ENCODE measurements at regions not wholly inside any gene's neighbourhood (a gene's known extent, or its start where the extent isn't known, plus 50 kb on each side); places are given as distances from the start of the nearest gene placed in this dataset.

DNA sequence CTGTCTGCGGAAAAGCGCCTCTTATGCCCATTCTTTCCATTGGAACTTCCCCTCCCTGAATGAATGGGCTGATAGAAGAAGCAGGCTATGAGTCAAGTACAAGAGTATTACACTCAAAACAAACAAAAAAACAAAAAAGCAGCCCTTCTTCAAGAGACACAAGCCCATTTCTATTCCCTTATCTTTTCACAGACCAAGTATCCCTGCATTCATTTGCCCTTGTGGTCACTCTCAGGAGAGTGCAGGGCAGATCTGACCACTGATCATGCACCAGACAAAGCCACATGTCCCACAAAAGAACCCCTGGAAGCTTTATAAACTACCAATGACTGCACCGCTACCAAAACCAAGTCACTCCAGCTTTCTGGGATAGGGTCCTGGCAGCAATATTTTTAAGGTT, 262.5 kb upstream of the TAS2R1 start:
- no peak for DNase-seq (ENCODE audit: low read depth)
- H3K4me3 ChIP-seq (ENCODE audit: control insufficient read depth, low read depth, low read length), result no peak overlapping the region
- TF ChIP-seq, protein P1, sequence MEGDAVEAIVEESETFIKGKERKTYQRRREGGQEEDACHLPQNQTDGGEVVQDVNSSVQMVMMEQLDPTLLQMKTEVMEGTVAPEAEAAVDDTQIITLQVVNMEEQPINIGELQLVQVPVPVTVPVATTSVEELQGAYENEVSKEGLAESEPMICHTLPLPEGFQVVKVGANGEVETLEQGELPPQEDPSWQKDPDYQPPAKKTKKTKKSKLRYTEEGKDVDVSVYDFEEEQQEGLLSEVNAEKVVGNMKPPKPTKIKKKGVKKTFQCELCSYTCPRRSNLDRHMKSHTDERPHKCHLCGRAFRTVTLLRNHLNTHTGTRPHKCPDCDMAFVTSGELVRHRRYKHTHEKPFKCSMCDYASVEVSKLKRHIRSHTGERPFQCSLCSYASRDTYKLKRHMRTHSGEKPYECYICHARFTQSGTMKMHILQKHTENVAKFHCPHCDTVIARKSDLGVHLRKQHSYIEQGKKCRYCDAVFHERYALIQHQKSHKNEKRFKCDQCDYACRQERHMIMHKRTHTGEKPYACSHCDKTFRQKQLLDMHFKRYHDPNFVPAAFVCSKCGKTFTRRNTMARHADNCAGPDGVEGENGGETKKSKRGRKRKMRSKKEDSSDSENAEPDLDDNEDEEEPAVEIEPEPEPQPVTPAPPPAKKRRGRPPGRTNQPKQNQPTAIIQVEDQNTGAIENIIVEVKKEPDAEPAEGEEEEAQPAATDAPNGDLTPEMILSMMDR (IDR thresholded peaks at IDR 0.05; ENCODE audit: control insufficient read depth, insufficient read depth, low read depth, low read length, missing control alignments), result no peak

DNA sequence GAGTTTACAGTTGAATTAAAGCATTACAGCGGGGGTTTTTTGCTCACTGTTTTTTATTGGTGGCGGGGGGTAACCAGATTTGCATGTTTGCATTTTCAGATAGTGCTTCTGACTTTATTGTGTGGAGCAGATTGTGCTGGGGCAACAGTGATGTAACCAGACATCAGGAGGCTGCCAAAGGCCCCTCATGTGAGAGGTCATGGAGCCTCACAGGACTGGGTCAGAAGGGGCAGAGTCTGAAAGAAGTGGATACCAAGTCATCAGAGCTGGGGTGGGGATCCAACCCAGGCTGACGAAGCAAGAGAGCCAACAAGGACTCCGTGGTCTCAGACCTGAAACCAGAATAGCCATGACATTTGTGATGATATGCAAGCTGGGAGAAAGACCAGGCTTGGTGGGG, 259.4 kb upstream of the TAS2R1 start:
- H3K4me3 ChIP-seq (ENCODE audit: control insufficient read depth, low read depth, low read length), result no peak overlapping the region
- TF ChIP-seq, protein P1 (IDR thresholded peaks at IDR 0.05; ENCODE audit: control insufficient read depth, insufficient read depth, low read depth, low read length, missing control alignments), result no peak
- no peak for DNase-seq (ENCODE audit: low read depth)

DNA sequence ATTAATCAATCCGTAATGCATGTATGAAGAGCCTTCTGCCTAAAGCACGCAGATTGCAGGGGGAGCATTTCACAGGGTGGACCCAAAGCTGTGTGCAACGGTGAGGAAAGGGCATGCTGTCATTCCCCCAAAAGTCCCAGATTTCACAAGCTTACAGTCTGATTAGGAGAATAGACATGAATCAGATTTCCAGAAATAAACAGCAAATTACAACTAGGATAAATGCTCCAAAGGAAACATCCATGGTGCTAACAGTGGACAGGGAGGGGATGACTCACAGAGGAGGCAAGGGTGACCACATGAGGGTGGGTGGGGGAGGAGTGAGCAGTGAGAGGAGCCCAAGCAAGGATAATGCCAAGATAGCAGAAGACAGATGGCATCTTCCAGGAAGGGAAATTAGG, 258.4 kb upstream of the TAS2R1 start:
- DNase-seq (ENCODE audit: low read depth), result peak; percentile 75
- TF ChIP-seq, protein P1 (IDR thresholded peaks at IDR 0.05; ENCODE audit: control insufficient read depth, insufficient read depth, low read depth, low read length, missing control alignments), result no peak
- H3K4me3 ChIP-seq (ENCODE audit: control insufficient read depth, low read depth, low read length), result no peak overlapping the region

DNA sequence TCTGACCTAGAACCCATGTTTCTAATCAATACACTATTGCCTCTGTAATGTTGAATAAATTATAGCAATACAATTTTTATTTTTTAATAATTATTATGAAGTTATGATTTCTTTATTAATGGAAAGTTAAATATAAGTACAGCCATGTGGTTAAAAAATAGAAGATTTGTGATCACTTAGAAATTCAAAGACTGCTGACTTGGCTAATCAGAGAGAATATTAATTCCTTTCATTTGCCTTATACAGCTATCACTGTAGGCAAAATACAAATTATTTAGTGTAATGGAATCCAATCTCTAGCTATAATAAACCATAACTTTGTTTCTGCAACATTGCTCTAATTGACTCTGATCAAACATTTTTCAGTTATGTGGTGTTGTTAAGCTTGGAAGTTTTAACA, 255.0 kb upstream of the TAS2R1 start:
- DNase-seq (ENCODE audit: low read depth), result no peak
- no peak overlapping the region for H3K4me3 ChIP-seq (ENCODE audit: control insufficient read depth, low read depth, low read length)
- TF ChIP-seq, protein P1 (IDR thresholded peaks at IDR 0.05; ENCODE audit: control insufficient read depth, insufficient read depth, low read depth, low read length, missing control alignments), result no peak

DNA sequence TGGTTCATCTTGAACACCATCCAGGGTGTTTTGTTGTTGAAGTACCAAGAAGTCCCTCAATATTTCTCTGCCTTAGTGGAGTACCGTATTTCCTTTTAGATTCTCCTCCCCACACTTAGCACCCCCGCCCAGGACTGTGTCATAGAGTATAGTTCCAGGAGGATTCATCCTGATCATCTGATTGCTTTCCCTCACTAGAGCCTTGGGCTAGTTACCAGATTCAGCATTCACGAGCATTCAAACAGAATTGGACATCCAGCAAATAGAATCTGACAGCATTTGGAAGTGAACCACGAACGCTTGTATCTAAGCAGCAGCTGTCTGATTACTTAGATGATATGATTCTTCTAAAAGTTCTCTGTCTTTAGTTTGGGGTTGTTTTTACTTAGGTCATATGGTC, 248.1 kb upstream of the TAS2R1 start:
- TF ChIP-seq, protein P1 (IDR thresholded peaks at IDR 0.05; ENCODE audit: control insufficient read depth, insufficient read depth, low read depth, low read length, missing control alignments), result no peak
- DNase-seq (ENCODE audit: low read depth), result no peak
- no peak overlapping the region for H3K4me3 ChIP-seq (ENCODE audit: control insufficient read depth, low read depth, low read length)

DNA sequence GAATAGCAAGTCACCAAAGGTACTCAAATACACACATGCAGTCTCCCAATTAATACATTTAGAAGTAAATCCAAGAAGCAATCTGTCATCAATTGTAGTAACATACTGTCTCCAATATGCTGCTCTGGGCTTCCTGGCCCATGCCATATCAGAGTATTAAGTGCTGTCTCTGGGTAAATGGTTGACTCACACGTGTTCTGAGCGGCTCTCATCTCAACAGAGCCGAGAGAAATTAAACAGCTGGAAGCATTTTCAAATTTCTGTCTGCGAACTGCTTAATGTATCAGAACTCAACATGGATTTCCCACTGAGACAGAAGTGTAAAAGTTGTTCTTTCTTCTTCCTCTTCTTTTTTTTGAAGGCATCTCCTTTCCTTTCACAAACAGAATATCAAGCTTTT, 247.3 kb upstream of the TAS2R1 start:
- H3K4me3 ChIP-seq (ENCODE audit: control insufficient read depth, low read depth, low read length), result no peak overlapping the region
- TF ChIP-seq, protein P1 (IDR thresholded peaks at IDR 0.05; ENCODE audit: control insufficient read depth, insufficient read depth, low read depth, low read length, missing control alignments), result no peak
- DNase-seq (ENCODE audit: low read depth), result no peak

DNA sequence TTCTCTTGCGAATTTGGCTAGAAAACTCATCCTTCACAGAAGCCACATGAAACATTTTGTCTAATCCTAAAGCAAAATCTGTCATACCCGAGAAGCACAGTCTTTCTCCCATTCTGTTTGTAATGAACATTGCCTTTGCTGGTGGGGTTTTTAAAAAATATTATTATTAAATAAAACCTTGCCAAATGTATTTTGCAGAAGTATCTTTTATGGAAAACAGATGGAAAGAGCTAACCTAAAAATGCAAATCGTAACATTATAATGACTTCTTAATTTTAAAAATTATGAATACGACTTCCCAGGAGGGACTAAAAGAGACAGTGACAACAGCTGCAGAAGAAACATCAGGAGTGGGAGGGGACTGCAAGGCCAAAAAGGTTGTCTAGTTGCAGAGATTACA, 246.3 kb upstream of the TAS2R1 start:
- no peak overlapping the region for H3K4me3 ChIP-seq (ENCODE audit: control insufficient read depth, low read depth, low read length)
- TF ChIP-seq, protein P1 (IDR thresholded peaks at IDR 0.05; ENCODE audit: control insufficient read depth, insufficient read depth, low read depth, low read length, missing control alignments), result no peak
- DNase-seq (ENCODE audit: low read depth), result no peak
